NCI-H524 (cell line): ENCODE measurements at regions not wholly inside any gene's neighbourhood (a gene's known extent, or its start where the extent isn't known, plus 50 kb on each side); places are given as distances from the start of the nearest gene placed in this dataset.
A peak's percentile ranks its signal among the peaks of the same experiment; 100 is the strongest.

Source experiments
- DNase-seq, 2 experiments: peaks; one replicate each; lab custom pipeline; 2025; lab: John Stamatoyannopoulos, UW

DNA sequence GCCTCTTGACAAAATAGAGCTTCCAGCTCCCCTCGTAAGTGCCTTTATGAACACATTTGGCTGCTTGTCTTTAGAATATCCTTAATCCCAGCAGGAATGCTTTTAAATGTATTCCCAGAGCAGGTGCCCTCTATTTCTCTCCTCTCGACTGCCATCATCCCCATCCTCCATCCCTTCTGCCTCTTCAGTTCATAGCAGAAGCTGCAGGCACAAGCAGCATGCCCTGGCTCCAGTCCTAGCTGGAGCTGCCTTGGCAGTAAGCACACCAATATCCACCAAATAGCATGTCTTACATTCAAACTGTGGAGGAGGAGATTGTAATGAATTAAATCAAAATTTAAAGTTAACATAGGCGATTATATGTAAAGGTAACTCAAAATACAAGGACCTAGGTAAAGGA lies 891.3 kb upstream of the SLC39A10 start:
- peak; percentile 9 to 15 for DNase-seq

DNA sequence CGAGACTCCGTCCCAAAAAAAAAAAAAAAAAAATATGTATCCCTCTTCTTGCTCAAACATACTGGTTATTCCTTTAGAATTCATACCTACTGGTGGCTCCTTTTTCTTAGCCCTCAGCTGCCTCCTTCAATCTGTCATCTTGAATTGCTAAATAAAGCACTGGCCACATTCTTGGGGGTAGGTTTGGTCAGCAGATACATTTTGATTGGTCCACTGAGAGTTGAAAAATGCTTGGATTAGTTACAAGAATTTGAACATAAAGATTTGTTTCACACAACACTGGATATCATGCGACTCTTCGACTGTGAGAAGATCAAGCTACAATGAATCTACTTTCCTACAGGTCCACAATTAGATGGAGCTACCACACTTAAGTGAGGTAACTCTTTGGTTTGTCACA lies 906.1 kb upstream of the SLC39A10 start:
- DNase-seq, result no peak

DNA sequence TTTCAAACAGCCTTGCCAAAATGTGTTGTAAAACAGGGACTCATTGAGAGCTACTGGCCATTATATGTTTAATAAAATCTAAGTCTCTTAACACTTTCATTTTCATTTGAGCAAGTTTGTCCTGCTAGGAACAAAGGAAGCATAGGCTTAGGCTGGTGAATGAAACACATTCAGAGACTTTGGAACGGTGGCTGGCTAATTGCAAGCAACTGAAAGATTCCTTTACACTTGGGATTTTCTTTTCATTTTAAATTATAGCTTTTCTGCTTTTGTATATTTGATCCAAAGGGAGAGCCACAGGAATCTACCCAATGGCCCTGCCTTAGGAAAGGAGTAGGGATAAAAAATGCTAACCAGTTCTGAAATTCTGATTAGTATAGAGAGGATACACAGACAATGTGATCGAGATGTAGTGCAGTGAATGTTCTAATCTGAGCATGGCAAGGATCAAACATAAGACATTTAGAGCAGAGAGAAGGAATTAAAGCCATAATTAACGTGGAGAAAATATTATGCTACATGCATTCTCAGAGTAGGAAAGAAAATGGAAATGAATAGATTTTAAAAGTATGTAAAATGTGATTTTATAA lies 911.4 kb upstream of the SLC39A10 start:
- no peak for DNase-seq

DNA sequence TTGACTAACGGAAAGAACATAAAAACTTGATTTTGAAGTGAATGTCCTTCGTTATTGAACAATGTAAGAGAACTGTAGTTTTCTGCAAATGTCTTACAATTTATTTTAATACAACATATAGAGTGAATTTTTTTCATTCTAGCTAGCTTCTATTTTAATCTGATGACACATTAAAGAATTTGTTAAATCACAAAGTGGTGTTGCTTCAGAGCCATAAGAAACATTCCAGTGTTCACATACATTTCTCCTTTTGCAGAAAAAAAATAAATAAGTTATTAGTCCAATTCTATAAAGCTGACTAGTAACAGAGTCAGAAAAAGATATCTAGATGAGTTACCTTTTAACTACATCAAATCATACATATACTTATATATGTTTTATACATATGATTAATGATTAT lies 914.3 kb upstream of the SLC39A10 start:
- no peak for DNase-seq

DNA sequence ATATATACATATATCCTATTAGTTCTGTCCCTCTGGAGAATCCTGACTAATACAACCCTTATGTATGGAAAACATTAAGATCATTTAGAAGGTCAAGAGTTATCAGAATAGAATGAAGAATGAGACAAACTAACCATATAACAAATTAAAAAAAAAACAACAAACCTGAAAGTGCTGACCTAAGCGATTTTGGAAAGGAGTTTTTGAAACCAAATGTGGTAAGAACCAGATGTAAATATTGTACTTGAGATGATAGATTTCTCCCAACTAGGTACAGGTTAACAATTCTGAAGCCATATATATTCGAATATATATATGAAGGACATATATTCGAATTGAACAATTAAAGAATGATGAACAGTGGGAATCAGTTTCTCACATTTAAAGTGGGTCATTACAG lies 917.8 kb upstream of the SLC39A10 start:
- DNase-seq, result no peak

DNA sequence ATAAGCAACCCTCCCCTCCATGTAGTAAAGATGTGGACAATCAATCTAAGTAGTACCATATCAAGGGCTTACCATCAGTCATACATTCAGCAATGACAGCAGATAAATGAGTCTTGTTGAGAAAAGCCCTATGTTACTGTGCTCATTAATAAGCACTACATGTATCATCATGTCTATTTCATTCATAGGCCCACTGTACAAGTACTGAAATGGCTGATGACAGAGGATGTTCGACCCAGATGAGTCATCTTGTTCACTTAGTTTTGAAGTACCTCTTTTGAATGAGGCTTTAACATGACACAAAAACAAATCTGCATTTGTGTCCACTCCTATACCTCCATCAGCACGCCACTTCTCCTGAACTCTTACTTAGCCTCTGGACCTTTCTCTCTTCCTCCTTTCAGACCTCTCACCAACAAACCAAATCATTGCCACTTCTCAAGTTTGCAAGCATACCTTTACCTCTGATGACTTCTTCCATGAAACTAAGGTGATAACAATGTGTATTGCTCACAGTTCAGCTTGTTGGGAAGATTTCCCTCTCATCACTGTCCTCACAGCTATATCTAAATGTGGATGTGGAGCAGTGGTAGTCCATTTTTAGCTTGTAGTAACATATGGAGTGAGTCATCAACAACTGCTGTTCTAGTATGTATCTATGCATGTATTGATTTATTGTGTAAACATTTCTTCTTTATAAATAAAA lies 921.0 kb upstream of the SLC39A10 start:
- no peak for DNase-seq

DNA sequence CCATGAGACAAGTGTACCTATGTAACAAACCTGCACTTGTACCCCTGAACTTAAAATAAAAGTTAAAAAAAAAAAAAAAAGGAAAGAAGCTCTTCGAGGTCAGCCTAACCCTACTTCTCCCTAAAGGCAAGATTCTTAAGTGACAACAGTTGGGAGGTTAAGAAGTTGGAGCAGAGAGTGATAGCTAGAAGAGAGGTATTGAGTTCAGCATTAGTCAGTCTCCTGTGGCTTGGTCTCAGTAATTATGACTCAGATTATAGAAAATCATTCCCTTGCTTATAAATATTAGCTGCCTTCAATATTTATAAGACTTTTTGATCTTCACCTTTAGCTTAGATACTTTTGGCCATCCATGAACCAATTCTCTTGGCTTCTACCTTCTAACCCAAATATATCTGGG lies 926.8 kb upstream of the SLC39A10 start:
- DNase-seq, result no peak

DNA sequence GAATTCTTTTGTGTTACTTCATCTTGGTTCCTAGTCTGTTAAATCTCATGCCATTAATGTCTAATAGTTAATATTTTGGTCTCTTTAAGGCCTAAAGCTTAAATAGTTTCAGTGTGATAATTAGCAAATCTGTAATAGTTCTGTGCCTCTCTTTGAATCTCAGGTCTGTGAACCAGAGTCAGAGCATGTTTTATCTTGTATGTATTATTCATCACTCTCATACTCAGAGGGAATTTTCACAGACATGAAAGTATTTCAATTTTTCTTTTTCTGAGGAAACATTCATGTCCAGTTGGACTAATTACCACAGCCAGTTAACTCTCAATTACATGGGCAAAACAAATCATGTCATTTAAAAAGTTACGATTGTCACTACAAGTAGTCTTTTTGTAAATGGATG lies 931.9 kb upstream of the SLC39A10 start:
- no peak for DNase-seq

DNA sequence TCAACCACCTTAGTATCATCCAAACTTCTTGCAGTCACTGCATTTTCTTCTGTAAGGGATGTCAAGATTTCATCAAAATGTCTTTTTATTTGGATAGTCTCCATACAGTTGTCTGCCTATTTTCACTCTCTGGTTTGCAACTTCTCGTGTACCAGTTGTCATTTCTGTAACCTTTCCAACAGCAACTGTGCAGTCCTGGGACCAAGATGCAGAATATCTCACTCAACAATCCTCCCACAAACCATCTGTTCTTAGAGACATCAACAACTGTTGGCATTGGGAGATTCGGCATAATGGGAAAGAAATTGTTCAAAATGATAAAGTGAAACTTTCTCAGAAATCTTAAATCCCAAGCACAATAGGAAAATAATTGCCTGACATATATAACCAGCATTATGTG lies 933.6 kb upstream of the SLC39A10 start:
- DNase-seq, result no peak

DNA sequence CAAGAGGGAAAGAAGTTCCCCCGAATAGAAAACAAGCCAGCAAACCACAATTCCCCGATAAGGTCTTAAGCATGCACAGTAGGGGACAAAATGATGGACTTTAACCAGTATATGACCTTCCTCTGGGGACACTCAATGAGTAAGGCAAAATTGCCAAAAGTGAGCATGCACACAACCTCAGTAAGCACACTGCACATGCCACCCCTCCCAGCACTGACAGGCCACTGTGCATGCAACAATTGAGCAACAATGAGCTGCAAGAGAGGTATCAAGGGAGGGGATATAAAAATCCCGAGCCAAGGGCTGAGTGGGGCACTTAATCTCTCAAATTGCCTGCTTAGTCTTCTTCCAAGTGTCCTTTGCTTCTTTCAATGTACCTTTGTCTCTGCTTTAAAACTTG lies 935.8 kb upstream of the SLC39A10 start:
- no peak for DNase-seq

DNA sequence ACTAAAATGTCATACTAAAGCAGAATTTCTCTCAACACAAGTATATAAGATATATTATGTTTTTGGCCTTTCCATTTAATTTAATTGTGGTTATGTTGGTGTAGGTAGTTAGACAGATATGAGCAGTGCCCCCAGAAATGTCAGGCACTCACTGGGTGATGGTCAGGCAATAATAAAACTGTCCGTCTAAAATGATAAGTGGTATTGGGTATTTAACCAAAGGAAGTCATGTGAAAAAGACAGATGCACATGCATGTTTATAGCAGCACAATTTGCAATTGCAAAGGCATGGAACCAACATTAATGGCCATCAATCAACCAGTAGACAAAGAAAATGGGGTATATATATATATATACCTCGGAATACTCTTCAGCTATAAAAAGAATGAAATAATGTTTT lies 936.6 kb upstream of the SLC39A10 start:
- DNase-seq, result no peak

DNA sequence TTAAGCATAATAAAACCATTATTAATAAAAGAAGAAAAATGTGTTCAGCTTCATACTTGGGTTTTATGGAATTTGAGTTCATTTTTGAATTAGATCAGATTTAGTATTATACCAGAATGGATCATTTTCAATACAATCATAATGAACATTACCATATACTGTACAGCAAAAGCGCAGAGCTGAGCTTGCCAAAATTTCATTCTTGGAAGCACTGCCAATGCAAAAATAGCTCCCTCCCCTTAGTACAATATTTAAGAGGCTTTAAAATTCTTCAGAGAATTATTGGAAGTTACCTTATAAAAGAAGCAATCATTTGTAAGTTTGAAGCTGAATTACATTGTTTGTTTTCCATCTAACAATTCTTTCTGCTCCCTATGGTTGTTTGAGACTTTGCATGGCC lies 938.1 kb upstream of the SLC39A10 start:
- no peak for DNase-seq

DNA sequence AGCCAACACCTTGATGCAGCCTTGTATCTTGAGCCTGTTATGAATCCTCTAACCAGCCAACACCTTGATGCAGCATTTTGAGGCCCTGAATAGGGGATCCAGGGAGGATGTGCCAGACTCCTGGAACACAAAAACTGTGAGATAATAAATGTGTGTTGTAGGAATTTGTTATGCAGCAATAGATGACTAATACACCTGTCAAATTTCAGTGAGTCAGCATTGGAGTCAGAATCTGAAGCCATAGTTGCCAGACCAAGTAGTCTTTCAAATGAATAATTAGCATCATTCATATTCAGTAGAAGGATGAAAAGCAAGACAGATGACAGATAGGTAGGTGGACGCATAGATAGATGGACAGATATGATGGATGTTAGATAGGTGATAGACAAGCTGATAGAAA lies 942.5 kb upstream of the SLC39A10 start:
- no peak for DNase-seq

DNA sequence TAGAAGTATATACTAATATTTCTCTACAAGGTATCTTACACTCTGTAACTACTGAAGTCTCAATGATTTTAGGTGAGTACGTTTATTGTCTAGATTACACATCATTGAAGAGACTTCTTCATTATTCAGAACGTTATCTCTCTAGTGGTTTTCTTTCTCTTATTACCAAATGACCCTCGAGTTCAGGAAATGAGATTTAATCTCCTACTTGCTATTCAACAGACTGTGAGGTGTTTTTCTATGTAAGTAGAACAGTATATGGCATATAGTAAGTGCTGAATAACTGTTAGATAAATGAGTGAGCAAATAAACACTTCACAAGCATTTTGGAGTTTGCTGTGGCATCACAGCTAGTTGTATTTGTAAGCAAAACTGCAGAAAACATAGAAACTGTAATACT lies 947.2 kb upstream of the SLC39A10 start:
- no peak for DNase-seq

DNA sequence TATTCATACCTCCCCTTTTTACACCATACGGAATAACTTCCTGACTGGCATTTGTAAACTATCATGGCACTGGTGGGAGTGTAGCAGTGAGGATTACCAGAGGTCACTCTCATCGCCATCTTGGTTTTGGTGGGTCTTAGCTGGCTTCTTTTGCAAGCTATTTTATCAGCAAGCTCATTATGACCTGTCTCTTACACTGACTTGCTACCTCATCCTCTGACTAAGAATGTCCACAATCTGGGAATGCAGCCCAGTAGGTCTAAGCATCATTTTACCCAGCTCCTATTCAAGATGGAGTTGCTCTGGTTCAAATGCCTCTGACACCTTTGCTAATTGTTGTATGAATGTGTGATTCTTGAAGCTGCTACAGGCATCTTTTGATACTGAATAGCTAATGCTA lies 950.8 kb upstream of the SLC39A10 start:
- DNase-seq, result no peak

DNA sequence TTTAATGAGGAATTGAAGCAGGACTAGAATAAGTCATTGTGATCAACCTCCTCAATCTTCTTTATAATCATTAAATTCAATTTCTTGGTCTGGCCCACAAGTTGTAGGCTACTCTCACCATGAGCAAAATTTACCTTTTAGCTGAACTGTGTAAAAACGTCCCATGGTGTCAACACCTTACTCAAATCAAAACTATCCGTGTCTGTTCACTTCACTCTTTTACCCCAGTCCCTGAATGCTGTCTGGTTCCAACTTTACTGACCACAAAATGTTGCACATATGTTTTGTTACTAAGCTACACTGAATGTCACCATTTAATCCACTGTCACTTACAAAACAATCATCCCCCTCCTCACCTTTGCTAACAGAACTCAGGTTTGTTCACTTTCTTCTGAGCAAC lies 951.6 kb upstream of the SLC39A10 start:
- DNase-seq, result no peak

DNA sequence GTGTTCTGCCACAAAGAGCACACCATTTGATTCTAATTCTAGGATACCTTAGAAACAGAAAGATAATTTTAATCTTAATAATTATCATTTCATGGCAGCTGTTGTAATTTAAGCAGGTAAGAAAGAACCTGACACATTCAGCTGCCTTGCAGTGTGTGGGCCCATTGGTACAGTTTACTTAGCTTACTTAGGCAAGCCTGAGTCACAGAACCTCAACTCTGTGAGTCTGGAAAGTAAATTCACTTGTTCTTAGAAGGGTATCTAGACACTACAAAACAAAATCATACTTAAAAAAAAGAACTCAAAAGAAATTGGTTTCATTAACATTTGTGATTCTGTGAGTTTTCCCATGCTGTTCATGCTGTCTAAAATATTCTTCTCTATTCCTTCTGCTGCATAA lies 956.3 kb upstream of the SLC39A10 start:
- no peak for DNase-seq

DNA sequence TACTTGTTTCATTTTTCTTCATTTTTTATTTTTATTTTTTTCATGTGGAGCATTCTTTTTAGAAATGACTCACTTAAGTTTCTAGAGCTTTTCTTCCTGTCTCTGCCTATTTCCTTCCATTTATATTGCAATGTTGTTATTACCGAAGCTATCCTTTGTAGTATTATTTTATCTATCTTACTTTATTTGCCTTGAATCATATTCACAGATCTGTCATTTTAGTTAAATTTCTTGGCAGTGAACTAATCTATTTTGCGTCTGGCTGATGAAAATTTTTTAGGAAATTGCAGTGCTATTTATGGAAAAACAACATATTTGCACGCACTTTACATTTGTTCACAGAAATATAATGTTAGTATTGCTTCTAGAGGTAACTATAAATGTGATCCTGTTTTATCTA lies 956.9 kb upstream of the SLC39A10 start:
- no peak for DNase-seq

DNA sequence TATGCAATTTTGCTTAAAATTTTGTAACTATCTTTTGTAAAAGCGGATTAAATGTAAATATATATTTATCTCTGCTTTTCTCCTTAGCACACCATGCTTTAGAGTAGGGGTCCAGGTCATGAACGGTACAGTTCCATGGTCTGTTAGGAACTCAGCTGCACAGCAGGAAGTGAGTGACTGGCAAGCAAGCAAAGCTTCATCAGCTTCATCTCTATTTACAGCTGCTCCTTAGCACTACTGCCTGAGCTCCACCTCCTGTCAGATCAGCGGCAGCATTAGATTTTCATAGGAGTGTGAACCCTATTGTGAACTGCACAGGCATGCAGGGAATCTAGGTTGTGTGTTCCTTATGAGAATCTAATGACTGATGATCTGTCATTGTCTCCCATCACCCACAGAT lies 959.0 kb upstream of the SLC39A10 start:
- no peak for DNase-seq

DNA sequence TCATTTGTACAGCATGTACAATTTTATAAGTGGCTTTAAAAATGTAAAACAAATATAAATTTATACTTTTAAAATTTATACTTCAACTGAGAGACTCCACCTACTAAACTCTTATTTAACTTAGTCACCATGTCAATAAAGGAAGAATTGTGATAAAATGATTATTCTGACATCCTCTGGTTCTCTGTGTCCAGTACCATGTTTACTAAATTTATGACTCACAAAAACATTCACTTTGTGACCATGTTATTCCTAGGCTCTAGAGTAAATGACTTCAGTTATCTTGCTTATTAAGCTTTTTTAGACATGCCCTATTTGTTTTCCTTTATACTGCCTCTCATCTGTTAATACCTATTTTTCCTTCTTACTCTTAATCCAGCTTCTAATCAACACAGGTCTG lies 959.6 kb upstream of the SLC39A10 start:
- DNase-seq, result no peak

DNA sequence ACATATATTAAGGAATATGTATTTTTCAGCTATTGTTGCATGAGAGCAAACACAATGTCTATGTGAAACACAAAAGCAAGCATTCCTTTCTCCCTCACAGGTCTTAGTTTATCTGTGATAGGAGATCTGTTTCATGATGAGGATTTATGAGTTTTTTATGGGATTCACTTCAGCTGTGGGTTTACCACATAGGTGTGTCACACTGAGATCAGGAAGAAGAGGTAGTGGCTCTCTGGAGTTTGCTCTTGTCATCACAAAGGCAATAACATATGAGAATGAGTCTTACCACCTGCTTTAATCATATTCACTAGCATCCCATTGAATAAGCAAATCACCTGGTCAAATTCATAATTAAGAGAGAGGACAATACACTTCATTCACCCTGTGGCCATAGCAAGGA lies 960.3 kb upstream of the SLC39A10 start:
- no peak for DNase-seq

DNA sequence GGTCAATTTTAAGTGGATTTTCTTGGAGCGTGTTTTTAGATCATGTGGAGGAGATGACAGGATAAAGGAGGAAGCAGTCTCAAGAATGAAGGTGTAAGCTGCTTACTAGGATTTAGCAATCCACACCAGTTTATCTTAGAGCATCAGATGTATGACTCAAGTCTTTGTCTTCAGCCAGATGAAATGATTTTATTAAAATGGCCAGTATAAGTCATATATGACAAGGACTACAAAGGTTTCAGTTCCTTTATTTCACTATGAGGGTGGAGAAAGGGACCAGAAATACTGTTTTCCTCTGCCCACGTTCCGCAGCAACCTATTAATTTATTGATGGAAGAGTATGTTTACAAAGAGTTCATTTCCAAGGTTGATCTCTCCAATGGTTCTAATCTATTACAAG lies 970.5 kb upstream of the SLC39A10 start:
- no peak for DNase-seq

DNA sequence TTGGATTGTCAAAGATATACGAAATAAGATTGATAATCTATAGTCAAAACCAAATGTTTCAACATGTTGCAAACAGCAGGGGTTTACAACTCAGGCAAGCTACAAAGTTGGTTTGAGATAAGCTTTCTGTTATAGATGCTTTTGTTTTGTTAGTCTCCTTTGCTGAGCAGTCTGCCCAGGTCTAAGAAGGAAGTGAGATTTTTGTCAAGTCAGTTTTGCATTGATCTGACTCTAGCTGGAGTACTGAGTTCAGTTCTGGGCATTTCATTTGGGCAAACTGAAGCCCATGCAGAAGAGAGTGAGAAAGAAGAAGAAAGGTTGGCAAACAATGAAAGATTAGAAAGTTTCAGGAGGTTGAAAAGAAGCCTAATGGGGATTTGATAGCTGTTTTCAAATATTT lies 983.0 kb upstream of the SLC39A10 start:
- DNase-seq, result no peak

DNA sequence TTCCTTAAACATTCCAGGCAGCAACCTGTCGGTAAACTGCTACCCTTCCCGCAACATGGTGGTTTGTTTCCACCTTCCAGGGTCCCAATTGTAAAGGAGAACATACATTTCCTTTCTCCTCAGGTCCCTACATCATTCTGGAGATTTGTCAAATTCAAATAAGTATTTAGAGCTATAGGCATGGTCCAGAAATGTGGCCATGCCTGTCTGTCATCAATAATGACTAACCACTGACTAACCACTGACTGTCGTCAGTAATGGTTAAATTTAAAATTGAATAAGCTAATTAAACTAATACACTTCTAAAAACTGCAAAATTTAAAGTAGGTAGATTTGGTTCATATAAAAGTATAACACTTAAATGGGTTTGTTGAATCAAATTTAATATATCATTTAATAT lies 984.0 kb upstream of the SLC39A10 start:
- no peak for DNase-seq
